ENCODE measurements at regions not wholly inside any gene's neighbourhood (a gene's known extent, or its start where the extent isn't known, plus 50 kb on each side); places are given as distances from the start of the nearest gene placed in this dataset.
A peak's percentile ranks its signal among the peaks of the same experiment; 100 is the strongest.

GRCh38 chr6:11645016-11645415, 107.5 kb downstream of the TMEM170B start:
- WGBS, 2 donors = 88 to 95% methylated on average over 1 of the region's 1 CpG
- H3K9me3 ChIP-seq = peaks cover 0 to 13% (median 0%) of the 10 kb centered on the region in 11 donors
- DNase-seq = no peak

DNA sequence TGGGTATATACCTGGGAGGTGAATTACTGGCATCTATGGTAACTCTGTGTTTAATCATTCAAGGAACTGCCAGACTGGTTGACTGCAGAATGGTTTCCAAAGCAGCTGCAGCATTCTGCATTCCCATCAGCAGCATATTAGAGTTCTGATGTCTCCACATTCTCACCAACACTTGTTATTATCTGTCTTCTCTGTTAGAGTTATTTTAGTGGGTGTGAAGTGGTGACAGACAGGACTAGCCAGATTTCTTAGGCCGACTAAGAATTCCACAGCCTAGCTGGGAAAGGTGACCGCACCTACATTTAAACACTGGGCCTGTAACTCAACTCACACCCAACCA, 110.9 kb downstream of the TMEM170B start:
- H3K27me3 ChIP-seq = no peaks in the 10 kb centered on the region
- ATAC-seq (no peak), DNase-seq (no peak)
- peaks cover 0 to 38% (median 18%) of the 10 kb centered on the region in 9 donors for H3K4me1 ChIP-seq
- TF ChIP-seq, protein P1, sequence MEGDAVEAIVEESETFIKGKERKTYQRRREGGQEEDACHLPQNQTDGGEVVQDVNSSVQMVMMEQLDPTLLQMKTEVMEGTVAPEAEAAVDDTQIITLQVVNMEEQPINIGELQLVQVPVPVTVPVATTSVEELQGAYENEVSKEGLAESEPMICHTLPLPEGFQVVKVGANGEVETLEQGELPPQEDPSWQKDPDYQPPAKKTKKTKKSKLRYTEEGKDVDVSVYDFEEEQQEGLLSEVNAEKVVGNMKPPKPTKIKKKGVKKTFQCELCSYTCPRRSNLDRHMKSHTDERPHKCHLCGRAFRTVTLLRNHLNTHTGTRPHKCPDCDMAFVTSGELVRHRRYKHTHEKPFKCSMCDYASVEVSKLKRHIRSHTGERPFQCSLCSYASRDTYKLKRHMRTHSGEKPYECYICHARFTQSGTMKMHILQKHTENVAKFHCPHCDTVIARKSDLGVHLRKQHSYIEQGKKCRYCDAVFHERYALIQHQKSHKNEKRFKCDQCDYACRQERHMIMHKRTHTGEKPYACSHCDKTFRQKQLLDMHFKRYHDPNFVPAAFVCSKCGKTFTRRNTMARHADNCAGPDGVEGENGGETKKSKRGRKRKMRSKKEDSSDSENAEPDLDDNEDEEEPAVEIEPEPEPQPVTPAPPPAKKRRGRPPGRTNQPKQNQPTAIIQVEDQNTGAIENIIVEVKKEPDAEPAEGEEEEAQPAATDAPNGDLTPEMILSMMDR (IDR thresholded peaks at IDR 0.05) = no peak
- WGBS, 2 donors = 49 to 73% methylated on average over 2 of the region's 2 CpGs
- no peaks in the 10 kb centered on the region for H3K36me3 ChIP-seq
- intact Hi-C loops (cut with DNase I) = loop anchor here in 1 of 10 donors (5.0 kb wide), 1 partner anchor 41 kb away; no protein-coding TSS in a partner anchor
- no peak overlapping the region for H3K27ac ChIP-seq
- peaks cover 0 to 13% (median 0%) of the 10 kb centered on the region in 11 donors for H3K9me3 ChIP-seq
- H3K4me3 ChIP-seq = no peak overlapping the region

More at GRCh38 chr6:11645016-11645415, 107.5 kb downstream of the TMEM170B start:
- intact Hi-C loops (cut with DNase I) = loop anchor here in 1 of 10 donors (5.0 kb wide), 1 partner anchor 38 kb away; no protein-coding TSS in a partner anchor
- Histone ChIP-seq H3K4me3 (no peak overlapping the region), H3K36me3 (no peaks in the 10 kb centered on the region), H3K27me3 (no peaks in the 10 kb centered on the region), H3K27ac (no peak overlapping the region), H3K4me1 (peaks cover 0 to 6% (median 0%) of the 10 kb centered on the region in 9 donors)
- no peak for ATAC-seq
- TF ChIP-seq, protein P1 (IDR thresholded peaks at IDR 0.05) = no peak

- WGBS, 2 donors = 98% methylated on average over 20 of the region's 20 CpGs
- H3K4me3 ChIP-seq = no peak overlapping the region
- no peak for ATAC-seq
These were observed 111.3 kb downstream of the TMEM170B start for GRCh38 chr6:11648889-11649288.

DNA sequence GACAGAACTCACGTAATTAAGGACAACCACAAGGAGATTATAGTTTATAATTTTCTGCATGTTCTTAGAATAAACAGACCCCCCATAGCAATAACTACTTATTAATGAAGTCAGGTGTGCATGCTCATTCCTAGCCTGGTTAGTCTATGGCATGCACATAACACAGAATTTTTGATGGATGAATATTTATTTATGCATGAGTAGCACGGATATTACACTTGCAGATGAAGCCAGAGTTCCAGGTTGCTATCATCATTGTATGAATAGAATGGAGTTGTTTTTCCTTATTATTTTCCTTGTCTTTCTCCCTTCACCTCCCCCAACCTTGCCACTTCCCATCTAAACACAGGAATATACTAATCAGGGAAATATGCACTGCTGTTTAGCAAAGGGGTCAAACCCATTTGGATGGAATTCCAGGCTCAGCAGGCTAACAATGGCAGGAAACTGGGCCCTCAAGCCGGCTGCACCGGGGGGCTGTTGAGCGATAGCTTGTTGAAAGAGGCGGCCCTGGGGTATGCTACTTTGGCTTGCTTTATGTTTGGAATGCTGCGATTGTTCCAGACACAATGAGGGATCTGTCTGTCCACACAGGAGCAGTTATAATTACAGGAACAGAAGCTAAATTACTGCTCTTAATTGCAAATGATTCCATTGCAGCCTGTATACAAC, 112.6 kb downstream of the TMEM170B start:
- H3K36me3 ChIP-seq = no peaks in the 10 kb centered on the region
- 43 to 52% methylated on average over 7 of the region's 7 CpGs for WGBS, 2 donors
- peak; percentile 32 to 58 for DNase-seq
- H3K4me3 ChIP-seq = no peak overlapping the region
- no peaks in the 10 kb centered on the region for H3K27me3 ChIP-seq
- peaks cover 0 to 51% (median 26%) of the 10 kb centered on the region in 9 donors for H3K4me1 ChIP-seq
- TF ChIP-seq, protein P1 (IDR thresholded peaks at IDR 0.05) = no peak
- peak overlapping the region in 7 of 10 donors; percentile 37 to 76 (median 62) for H3K27ac ChIP-seq
- ATAC-seq = peak; percentile 68 to 87 (median 77)
- H3K9me3 ChIP-seq = peaks cover 0 to 13% (median 0%) of the 10 kb centered on the region in 11 donors
- intact Hi-C loops (cut with DNase I) = loop anchor here (2.0 to 10.0 kb wide), 13 partner anchors 39 to 957 kb away; partner anchors contain the start of genes EDN1 (in 2 of the 10) and HIVEP1 (in 1 of the 10)

More at GRCh38 chr6:11648889-11649288, 111.3 kb downstream of the TMEM170B start:
- Histone ChIP-seq H3K27ac (no peak overlapping the region), H3K9me3 (peaks cover 0 to 13% (median 0%) of the 10 kb centered on the region in 11 donors), H3K4me1 (peaks cover 0 to 43% (median 23%) of the 10 kb centered on the region in 9 donors), H3K27me3 (no peaks in the 10 kb centered on the region), H3K36me3 (no peaks in the 10 kb centered on the region)
- intact Hi-C loops (cut with DNase I) = loop anchor here in 1 of 10 donors (5.0 kb wide), 1 partner anchor 42 kb away; no protein-coding TSS in a partner anchor
- DNase-seq = no peak
- TF ChIP-seq, protein P1 (IDR thresholded peaks at IDR 0.05) = no peak
